IPS-20b (cell line): ENCODE measurements at regions not wholly inside any gene's neighbourhood (a gene's known extent, or its start where the extent isn't known, plus 50 kb on each side); places are given as distances from the start of the nearest gene placed in this dataset.

ENCODE experiments used
- H3K27ac ChIP-seq: one replicate; pipeline ENCODE4 v1.5.1; 2013; ENCODE audit warnings: low read length
- H3K27me3 ChIP-seq: 2 replicates; pipeline ENCODE4 v1.6.1; 2013; ENCODE audit warnings: mild to moderate bottlenecking, low read length, inconsistent platforms; ENCODE audit not compliant: insufficient read depth
- H3K36me3 ChIP-seq: 2 replicates; pipeline ENCODE4 v1.6.1; 2013; ENCODE audit warnings: low read depth, mild to moderate bottlenecking, inconsistent platforms, low read length, moderate library complexity; ENCODE audit not compliant: insufficient read depth
- H3K4me1 ChIP-seq: 2 replicates; pipeline ENCODE4 v1.6.1; 2013; ENCODE audit warnings: mild to moderate bottlenecking, control low read depth, inconsistent platforms, low read length, moderate library complexity; ENCODE audit not compliant: insufficient read depth
- H3K4me3 ChIP-seq: 2 replicates; pipeline ENCODE4 v1.5.1; 2013; ENCODE audit warnings: mild to moderate bottlenecking, low read length, inconsistent platforms
- H3K9ac ChIP-seq: 2 replicates; pipeline ENCODE4 v1.6.1; 2013; ENCODE audit warnings: low read depth, mild to moderate bottlenecking, inconsistent platforms, low read length, moderate library complexity
- H3K9me3 ChIP-seq: 2 replicates; pipeline ENCODE4 v1.6.1; 2013; ENCODE audit warnings: mild to moderate bottlenecking, low read depth, low read length, inconsistent platforms; ENCODE audit not compliant: insufficient read depth

- Histone ChIP-seq H3K27ac (no peak overlapping the region), H3K36me3 (no peaks in the 10 kb centered on the region), H3K4me1 (no peaks in the 10 kb centered on the region; the same call in 1 of the 2 replicates), H3K27me3 (no peaks in the 10 kb centered on the region), H3K4me3 (no peak overlapping the region), H3K9ac (no peak overlapping the region), H3K9me3 (no peaks in the 10 kb centered on the region)
Measured at GRCh38 chr3:144431134-144431533, 459.5 kb downstream of the DIPK2A start.

- no peak overlapping the region for H3K9ac ChIP-seq
- no peaks in the 10 kb centered on the region for H3K27me3 ChIP-seq
- no peak overlapping the region for H3K4me3 ChIP-seq
- no peak overlapping the region for H3K27ac ChIP-seq
- no peaks in the 10 kb centered on the region for H3K9me3 ChIP-seq
- no peaks in the 10 kb centered on the region; the same call in 1 of the 2 replicates for H3K4me1 ChIP-seq
- H3K36me3 ChIP-seq = no peaks in the 10 kb centered on the region
Measured at GRCh38 chr3:144433006-144433405, 461.4 kb downstream of the DIPK2A start.

GRCh38 chr3:144437989-144438388, 466.4 kb downstream of the DIPK2A start:
- Histone ChIP-seq H3K27me3 (no peaks in the 10 kb centered on the region), H3K9ac (no peak overlapping the region), H3K4me1 (no peaks in the 10 kb centered on the region), H3K36me3 (no peaks in the 10 kb centered on the region), H3K4me3 (no peak overlapping the region), H3K9me3 (no peaks in the 10 kb centered on the region), H3K27ac (no peak overlapping the region)

GRCh38 chr3:144444061-144444460, 472.4 kb downstream of the DIPK2A start:
- Histone ChIP-seq H3K27ac (no peak overlapping the region), H3K4me3 (no peak overlapping the region), H3K27me3 (no peaks in the 10 kb centered on the region), H3K36me3 (no peaks in the 10 kb centered on the region), H3K9me3 (no peaks in the 10 kb centered on the region), H3K9ac (no peak overlapping the region), H3K4me1 (no peaks in the 10 kb centered on the region)

- Histone ChIP-seq H3K27ac (no peak overlapping the region), H3K9me3 (no peaks in the 10 kb centered on the region), H3K4me1 (no peaks in the 10 kb centered on the region), H3K4me3 (no peak overlapping the region), H3K27me3 (no peaks in the 10 kb centered on the region), H3K9ac (no peak overlapping the region), H3K36me3 (no peaks in the 10 kb centered on the region)
Measured at GRCh38 chr3:144444546-144444945, 472.9 kb downstream of the DIPK2A start.

GRCh38 chr3:144455841-144456440, 484.3 kb downstream of the DIPK2A start:
- Histone ChIP-seq H3K9me3 (no peaks in the 10 kb centered on the region), H3K4me1 (no peaks in the 10 kb centered on the region), H3K36me3 (no peaks in the 10 kb centered on the region), H3K27me3 (no peaks in the 10 kb centered on the region), H3K4me3 (no peak overlapping the region), H3K9ac (no peak overlapping the region), H3K27ac (no peak overlapping the region)

GRCh38 chr3:144457758-144458157, 486.1 kb downstream of the DIPK2A start:
- Histone ChIP-seq H3K9ac (no peak overlapping the region), H3K9me3 (no peaks in the 10 kb centered on the region), H3K27ac (no peak overlapping the region), H3K4me1 (no peaks in the 10 kb centered on the region), H3K27me3 (no peaks in the 10 kb centered on the region), H3K36me3 (no peaks in the 10 kb centered on the region), H3K4me3 (no peak overlapping the region)

- Histone ChIP-seq H3K9me3 (no peaks in the 10 kb centered on the region), H3K4me1 (no peaks in the 10 kb centered on the region), H3K27ac (no peak overlapping the region), H3K27me3 (no peaks in the 10 kb centered on the region), H3K4me3 (no peak overlapping the region), H3K36me3 (no peaks in the 10 kb centered on the region), H3K9ac (no peak overlapping the region)
Measured at GRCh38 chr3:144458283-144458682, 486.7 kb downstream of the DIPK2A start.

GRCh38 chr3:144462337-144462736, 490.7 kb downstream of the DIPK2A start:
- H3K9ac ChIP-seq = no peak overlapping the region
- no peaks in the 10 kb centered on the region for H3K36me3 ChIP-seq
- 0 out of 2 replicates have a peak, but pooled peaks cover 5% of the 10 kb centered on the region for H3K4me1 ChIP-seq
- no peaks in the 10 kb centered on the region for H3K9me3 ChIP-seq
- no peaks in the 10 kb centered on the region for H3K27me3 ChIP-seq
- no peak overlapping the region for H3K27ac ChIP-seq
- no peak overlapping the region for H3K4me3 ChIP-seq

- Histone ChIP-seq H3K27me3 (no peaks in the 10 kb centered on the region), H3K9me3 (no peaks in the 10 kb centered on the region), H3K36me3 (no peaks in the 10 kb centered on the region), H3K4me1 (peaks cover 5% of the 10 kb centered on the region; the same call in 1 of the 2 replicates), H3K9ac (no peak overlapping the region), H3K27ac (no peak overlapping the region), H3K4me3 (no peak overlapping the region)
Measured at GRCh38 chr3:144463911-144464310, 492.3 kb downstream of the DIPK2A start.

GRCh38 chr3:144466114-144466513, 494.5 kb downstream of the DIPK2A start:
- no peak overlapping the region for H3K9ac ChIP-seq
- no peaks in the 10 kb centered on the region for H3K36me3 ChIP-seq
- H3K4me3 ChIP-seq = no peak overlapping the region
- H3K27ac ChIP-seq = no peak overlapping the region
- no peaks in the 10 kb centered on the region for H3K9me3 ChIP-seq
- no peaks in the 10 kb centered on the region for H3K27me3 ChIP-seq
- peaks cover 10% of the 10 kb centered on the region; the same call in 1 of the 2 replicates for H3K4me1 ChIP-seq

- peaks cover 10% of the 10 kb centered on the region; the same call in 1 of the 2 replicates for H3K4me1 ChIP-seq
- H3K9ac ChIP-seq = no peak overlapping the region
Measured at GRCh38 chr3:144466540-144466939, 494.9 kb downstream of the DIPK2A start.

More at GRCh38 chr3:144466540-144466939, 494.9 kb downstream of the DIPK2A start:
- H3K4me3 ChIP-seq = no peak overlapping the region
- H3K27ac ChIP-seq = no peak overlapping the region
- H3K36me3 ChIP-seq = no peaks in the 10 kb centered on the region
- no peaks in the 10 kb centered on the region for H3K9me3 ChIP-seq
- no peaks in the 10 kb centered on the region for H3K27me3 ChIP-seq
